Caco-2 (cell line): ENCODE measurements at regions not wholly inside any gene's neighbourhood (a gene's known extent, or its start where the extent isn't known, plus 50 kb on each side); places are given as distances from the start of the nearest gene placed in this dataset.

Source experiments
- BruUV-seq: library from RNA; stranded (reverse); fragments of 400-500 nt; replicated peaks from 2 replicates; lab custom pipeline; 2021; lab: Mats Ljungman, UMichigan
- CTCF ChIA-PET: fragments of 300-600 bp; sonication (Branson Sonifier 250); formaldehyde crosslinking; loops from one replicate; lab custom pipeline; 2022; ENCODE audit warnings: antibody characterized with exemption; lab: Charles Lee
- POLR2A ChIA-PET: fragments of 300-600 bp; sonication (Branson Sonifier 250); formaldehyde crosslinking; loops from one replicate; lab custom pipeline; 2022; ENCODE audit warnings: antibody characterized with exemption; lab: Charles Lee
- DNase-seq, 2 experiments: peaks; one replicate each; pipeline versions ENCODE4 v3.0.0 to v3.0.0-alpha.2; 2020 to 2022
- H3K27me3 ChIP-seq: replicated peaks from 2 replicates; pipeline ENCODE4 v1.6.0; 2011; ENCODE audit warnings: low read length; ENCODE audit not compliant: control insufficient read depth, insufficient read depth
- H3K36me3 ChIP-seq: 2 replicates; pipeline ENCODE4 v1.5.1; 2011; ENCODE audit warnings: low read length; ENCODE audit not compliant: control insufficient read depth, insufficient read depth
- H3K4me1 ChIP-seq: fragments of 250-450 bp; sonication (Bioruptor Pico); 2 replicates; pipeline ENCODE4 v1.5.1; 2020; ENCODE audit warnings: mild to moderate bottlenecking
- H3K4me3 ChIP-seq: 2 replicates; pipeline ENCODE4 v1.5.1; 2011; ENCODE audit warnings: low read depth, mild to moderate bottlenecking, control low read depth, low read length
- H3K9me3 ChIP-seq: fragments of 250-450 bp; sonication (Bioruptor Pico); 2 replicates; pipeline ENCODE4 v1.5.1; 2020; ENCODE audit warnings: mild to moderate bottlenecking, moderate library complexity
- H3K27ac Mint-ChIP-seq: one replicate; pipeline ENCODE4 v1.8.0; 2022; ENCODE audit warnings: mixed read lengths; ENCODE audit not compliant: unreplicated experiment
- H3K27me3 Mint-ChIP-seq: one replicate; pipeline ENCODE4 v1.8.0; 2022; ENCODE audit warnings: mixed read lengths; ENCODE audit not compliant: insufficient read depth, unreplicated experiment
- H3K36me3 Mint-ChIP-seq: one replicate; pipeline ENCODE4 v1.8.0; 2022; ENCODE audit warnings: mild to moderate bottlenecking, mixed read lengths; ENCODE audit not compliant: insufficient read depth, unreplicated experiment
- H3K4me1 Mint-ChIP-seq: one replicate; pipeline ENCODE4 v1.8.0; 2022; ENCODE audit warnings: low read depth, mixed read lengths; ENCODE audit not compliant: unreplicated experiment
- H3K4me3 Mint-ChIP-seq: one replicate; pipeline ENCODE4 v1.8.0; 2022; ENCODE audit warnings: mild to moderate bottlenecking, moderate library complexity, mixed read lengths; ENCODE audit not compliant: unreplicated experiment
- H3K9me3 Mint-ChIP-seq: one replicate; pipeline ENCODE4 v1.8.0; 2022; ENCODE audit warnings: mixed read lengths; ENCODE audit not compliant: unreplicated experiment
- CTCF ChIP-seq, 2 experiments: fragments of 200-600 bp in 1 of 2; IDR thresholded peaks; 1 replicate in 1 of 2; 2 replicates in 1 of 2; pipeline versions ENCODE4 v1.5.1 to v1.8.0; 2011 to 2022; ENCODE audit warnings: antibody characterized with exemption in 1 of 2, control low read depth in 1 of 2, inconsistent platforms in 1 of 2, low read depth in 1 of 2, low read length in 1 of 2, mild to moderate bottlenecking in 1 of 2, moderate library complexity in 1 of 2; ENCODE audit not compliant: insufficient read depth in 1 of 2, severe bottlenecking in 1 of 2, unreplicated experiment in 1 of 2
- intact Hi-C: fragments of 100-400 bp; cut with micrococcal nuclease; formaldehyde crosslinking; loops from one replicate; pipeline ENCODE4 v1.10.0; 2022; ENCODE audit not compliant: unreplicated experiment

GRCh38 chr14:22332686-22333421 lies 256.2 kb downstream of the DAD1 start:
- POLR2A ChIA-PET, result no interaction called here
- CTCF ChIA-PET, result interaction anchor here (0.7 to 2.3 kb wide), 3 partner anchors 43 to 132 kb away, joined by 3 to 6 read pairs (median 5); no protein-coding TSS in a partner anchor

GRCh38 chr14:22329371-22329770 lies 259.7 kb downstream of the DAD1 start:
- TF ChIP-seq CTCF (IDR thresholded peaks at IDR 0.05; ENCODE audit: insufficient read depth in 1 of 2, low read depth in 1 of 2, low read length in 1 of 2, severe bottlenecking in 1 of 2, unreplicated experiment in 1 of 2), result no peak
- CTCF ChIA-PET, result no interaction called here
- Mint-ChIP-seq H3K9me3 (peaks cover 32% of the 10 kb centered on the region), H3K36me3 (no peaks in the 10 kb centered on the region), H3K4me3 (no peak overlapping the region), H3K4me1 (no peaks in the 10 kb centered on the region), H3K27ac (no peak overlapping the region), H3K27me3 (no peaks in the 10 kb centered on the region)
- H3K4me3 ChIP-seq, result no peak overlapping the region
- POLR2A ChIA-PET, result no interaction called here
- DNase-seq, result no peak
- intact Hi-C loops, result no loop called here
- BruUV-seq, result no TSS peak
- peaks cover 27% of the 10 kb centered on the region for H3K9me3 ChIP-seq
- no peaks in the 10 kb centered on the region for H3K36me3 ChIP-seq
- H3K4me1 ChIP-seq, result peaks cover 14% of the 10 kb centered on the region; the same call in 1 of the 2 replicates
- H3K27me3 ChIP-seq, result no peaks in the 10 kb centered on the region

More at GRCh38 chr14:22332686-22333421, 256.2 kb downstream of the DAD1 start:
- H3K9me3 ChIP-seq, result peaks cover 18% of the 10 kb centered on the region
- no peaks in the 10 kb centered on the region for H3K36me3 Mint-ChIP-seq
- H3K9me3 Mint-ChIP-seq, result peaks cover 22% of the 10 kb centered on the region
- H3K4me3 ChIP-seq, result no peak overlapping the region
- H3K4me1 ChIP-seq, result peaks cover 18% of the 10 kb centered on the region; the same call in 1 of the 2 replicates
- no peak overlapping the region for H3K4me3 Mint-ChIP-seq
- no peak for TF ChIP-seq CTCF (IDR thresholded peaks at IDR 0.05; ENCODE audit: insufficient read depth in 1 of 2, low read depth in 1 of 2, low read length in 1 of 2, severe bottlenecking in 1 of 2, unreplicated experiment in 1 of 2)
- intact Hi-C loops, result no loop called here
- H3K27ac Mint-ChIP-seq, result no peak overlapping the region
- no peaks in the 10 kb centered on the region for H3K36me3 ChIP-seq
- no TSS peak for BruUV-seq
- no peaks in the 10 kb centered on the region for H3K4me1 Mint-ChIP-seq
- H3K27me3 Mint-ChIP-seq, result no peaks in the 10 kb centered on the region
- no peak for DNase-seq
- H3K27me3 ChIP-seq, result no peaks in the 10 kb centered on the region

- Histone ChIP-seq H3K4me1 (no peaks in the 10 kb centered on the region), H3K4me3 (no peak overlapping the region), H3K9me3 (peaks cover 27% of the 10 kb centered on the region), H3K27me3 (no peaks in the 10 kb centered on the region), H3K36me3 (no peaks in the 10 kb centered on the region)
- no peak for TF ChIP-seq CTCF (IDR thresholded peaks at IDR 0.05; ENCODE audit: insufficient read depth in 1 of 2, low read depth in 1 of 2, low read length in 1 of 2, severe bottlenecking in 1 of 2, unreplicated experiment in 1 of 2)
- Mint-ChIP-seq H3K27ac (no peak overlapping the region), H3K4me1 (no peaks in the 10 kb centered on the region), H3K4me3 (no peak overlapping the region), H3K36me3 (no peaks in the 10 kb centered on the region), H3K9me3 (peaks cover 24% of the 10 kb centered on the region), H3K27me3 (no peaks in the 10 kb centered on the region)
- no TSS peak for BruUV-seq
- intact Hi-C loops, result no loop called here
- ChIA-PET CTCF (no interaction called here), POLR2A (no interaction called here)
- DNase-seq, result no peak
Measured at GRCh38 chr14:22325676-22326400, 263.2 kb downstream of the DAD1 start.
